Liver (tissue), 7 donors: ENCODE measurements at regions not wholly inside any gene's neighbourhood (a gene's known extent, or its start where the extent isn't known, plus 50 kb on each side); places are given as distances from the start of the nearest gene placed in this dataset.

Experiments used
- DNase-seq: peaks from one replicate; pipeline ENCODE4 v3.0.0-alpha.2; 2017; ENCODE audit warnings: low spot score
- H3K27ac ChIP-seq, 2 donors: one replicate each; pipeline ENCODE4 v1.7.0; 2013; ENCODE audit warnings: inconsistent platforms in 2 of 2, low read length in 2 of 2, control low read depth in 1 of 2, low read depth in 1 of 2, mild to moderate bottlenecking in 1 of 2
- H3K27me3 ChIP-seq, 4 donors: one replicate each; pipeline versions ENCODE4 v1.6.1 to v1.7.0; 2013; ENCODE audit warnings: low read length in 3 of 4, inconsistent platforms in 1 of 4, mild to moderate bottlenecking in 1 of 4, moderate library complexity in 1 of 4; ENCODE audit not compliant: control insufficient read depth in 4 of 4, insufficient read depth in 4 of 4
- H3K36me3 ChIP-seq, 4 donors: one replicate each; pipeline versions ENCODE4 v1.6.1 to v1.7.0; 2013; ENCODE audit warnings: low read length in 3 of 4, mild to moderate bottlenecking in 3 of 4, low read depth in 1 of 4, moderate library complexity in 1 of 4; ENCODE audit not compliant: control insufficient read depth in 4 of 4, insufficient read depth in 3 of 4
- H3K4me1 ChIP-seq, 4 donors: one replicate each; pipeline versions ENCODE4 v1.6.1 to v1.7.0; 2013; ENCODE audit warnings: low read length in 3 of 4, mild to moderate bottlenecking in 3 of 4, moderate library complexity in 1 of 4; ENCODE audit not compliant: control insufficient read depth in 4 of 4, insufficient read depth in 4 of 4
- H3K4me3 ChIP-seq, 3 donors: one replicate each; pipeline versions ENCODE4 v1.6.1 to v1.7.0; 2013; ENCODE audit warnings: low read length in 3 of 3, control low read depth in 1 of 3, low read depth in 1 of 3, mild to moderate bottlenecking in 1 of 3
- H3K9ac ChIP-seq, 2 donors: one replicate each; pipeline ENCODE4 v1.7.0; 2013; ENCODE audit warnings: low read length in 2 of 2, mild to moderate bottlenecking in 2 of 2, moderate library complexity in 2 of 2, control low read depth in 1 of 2, low read depth in 1 of 2
- H3K9me3 ChIP-seq, 4 donors: one replicate each; pipeline versions ENCODE4 v1.6.1 to v1.7.0; 2013; ENCODE audit warnings: low read length in 3 of 4; ENCODE audit not compliant: control insufficient read depth in 4 of 4
- ATF3 ChIP-seq: IDR thresholded peaks from 2 replicates; pipeline ENCODE4 v1.6.1; 2016; ENCODE audit warnings: antibody characterized with exemption
- EGR1 ChIP-seq, 2 donors: IDR thresholded peaks; 2 replicates each; pipeline ENCODE4 v1.6.1; 2016 to 2018; ENCODE audit warnings: antibody characterized with exemption in 2 of 2, low read depth in 2 of 2
- FOXA2 ChIP-seq: IDR thresholded peaks from 2 replicates; pipeline ENCODE4 v1.6.1; 2016; ENCODE audit warnings: antibody characterized with exemption
- JUND ChIP-seq, 2 donors: IDR thresholded peaks; 2 replicates each; pipeline ENCODE4 v1.6.1; 2016; ENCODE audit warnings: antibody characterized with exemption in 2 of 2
- MAX ChIP-seq: IDR thresholded peaks from 2 replicates; pipeline ENCODE4 v1.6.1; 2016; ENCODE audit warnings: antibody characterized with exemption
- NR2F2 ChIP-seq: IDR thresholded peaks from 2 replicates; pipeline ENCODE4 v1.6.1; 2016; ENCODE audit warnings: antibody characterized with exemption
- REST ChIP-seq: IDR thresholded peaks from 2 replicates; pipeline ENCODE4 v1.6.1; 2016; ENCODE audit warnings: antibody characterized with exemption, mild to moderate bottlenecking
- YY1 ChIP-seq: IDR thresholded peaks from 2 replicates; pipeline ENCODE4 v1.6.1; 2016; ENCODE audit warnings: antibody characterized with exemption, mild to moderate bottlenecking
- WGBS: extraction: QIAGEN DNeasy Blood & Tissue Kit; methylation state at CpG from one replicate; pipeline ENCODE4 v1.1.7; 2013; 5-methylcytosine and 5-hydroxymethylcytosine counted together
- donor health status: healthy.
- donor health status: healthy.
- donor health status: healthy.
- donor health status: healthy.

- TF ChIP-seq REST (no peak), MAX (no peak), EGR1 (IDR thresholded peaks at IDR 0.05; ENCODE audit: low read depth in 2 of 2) (no peak), YY1 (no peak)
Observed at GRCh38 chr5:42927730-42928129, 112.4 kb downstream of the ANXA2R start (continued).

GRCh38 chr5:42924686-42925085 is 113.0 kb upstream of the SELENOP start:
- Histone ChIP-seq H3K9ac (no peak overlapping the region), H3K4me1 (no peaks in the 10 kb centered on the region), H3K4me3 (no peak overlapping the region), H3K9me3 (peaks cover 0 to 2% (median 0%) of the 10 kb centered on the region in 4 donors), H3K27me3 (no peaks in the 10 kb centered on the region), H3K27ac (no peak overlapping the region), H3K36me3 (no peaks in the 10 kb centered on the region)
- DNase-seq = no peak
- TF ChIP-seq MAX (no peak), ATF3 (no peak), YY1 (no peak), EGR1 (IDR thresholded peaks at IDR 0.05; ENCODE audit: low read depth in 2 of 2) (no peak)
- 88% methylated on average over 16 of the region's 16 CpGs for WGBS

- TF ChIP-seq NR2F2 (no peak), FOXA2 (no peak), JUND (IDR thresholded peaks at IDR 0.05) (no peak), YY1 (no peak), REST (no peak)
- no peaks in the 10 kb centered on the region for H3K27me3 ChIP-seq
- H3K9me3 ChIP-seq = peaks cover 0 to 2% (median 0%) of the 10 kb centered on the region in 4 donors
- WGBS = 59% methylated on average over 37 of the region's 37 CpGs
- no peak overlapping the region for H3K27ac ChIP-seq
- DNase-seq = no peak
- H3K9ac ChIP-seq = no peak overlapping the region
- no peaks in the 10 kb centered on the region for H3K36me3 ChIP-seq
- H3K4me3 ChIP-seq = no peak overlapping the region
- H3K4me1 ChIP-seq = no peaks in the 10 kb centered on the region
Observed at GRCh38 chr5:42924226-42924625, 112.5 kb upstream of the SELENOP start.
